Astrocyte (in vitro differentiated cells and primary cell): ENCODE measurements at regions not wholly inside any gene's neighbourhood (a gene's known extent, or its start where the extent isn't known, plus 50 kb on each side); places are given as distances from the start of the nearest gene placed in this dataset.
A peak's percentile ranks its signal among the peaks of the same experiment; 100 is the strongest.

Source experiments
- DNase-seq: peaks from one replicate; pipeline ENCODE4 v3.0.0-alpha.2; 2010; ENCODE audit warnings: low read depth
- FAIRE-seq: peaks from 2 replicates; lab custom pipeline; 2011; peaks lifted over from hg19 to GRCh38; lab: Jason Lieb, UNC
- H2AFZ ChIP-seq: 2 replicates; pipeline ENCODE4 v1.6.0; 2012; ENCODE audit warnings: low read depth, low read length, inconsistent platforms
- H3K27ac ChIP-seq: 2 replicates; pipeline ENCODE4 v1.5.1; 2011; ENCODE audit warnings: low read depth, low read length, inconsistent platforms
- H3K27me3 ChIP-seq: 2 replicates; pipeline ENCODE4 v1.6.0; 2011; ENCODE audit warnings: low read length, inconsistent platforms; ENCODE audit not compliant: insufficient read depth
- H3K36me3 ChIP-seq: 2 replicates; pipeline ENCODE4 v1.5.1; 2011; ENCODE audit warnings: low read length, inconsistent platforms; ENCODE audit not compliant: insufficient read depth
- H3K4me1 ChIP-seq: 2 replicates; pipeline ENCODE4 v1.5.1; 2011; ENCODE audit warnings: low read length, inconsistent platforms; ENCODE audit not compliant: insufficient read depth
- H3K4me2 ChIP-seq: 2 replicates; pipeline ENCODE4 v1.6.0; 2012; ENCODE audit warnings: low read length, inconsistent platforms
- H3K4me3 ChIP-seq: 2 replicates; pipeline ENCODE4 v1.5.1; 2011; ENCODE audit warnings: low read depth, mild to moderate bottlenecking, low read length, inconsistent platforms; ENCODE audit not compliant: insufficient read depth
- H3K79me2 ChIP-seq: 2 replicates; pipeline ENCODE4 v1.6.0; 2012; ENCODE audit warnings: mild to moderate bottlenecking, low read length, inconsistent platforms; ENCODE audit not compliant: insufficient read depth
- H3K9ac ChIP-seq: 2 replicates; pipeline ENCODE4 v1.6.0; 2012; ENCODE audit warnings: mild to moderate bottlenecking, low read length, inconsistent platforms
- H3K9me3 ChIP-seq: 2 replicates; pipeline ENCODE4 v1.5.1; 2012; ENCODE audit warnings: low read depth, mild to moderate bottlenecking, low read length, inconsistent platforms; ENCODE audit not compliant: insufficient read depth
- H4K20me1 ChIP-seq: 2 replicates; pipeline ENCODE4 v1.6.0; 2012; ENCODE audit warnings: low read length, inconsistent platforms; ENCODE audit not compliant: insufficient read depth
- H3K27ac Mint-ChIP-seq: one replicate; pipeline ENCODE4 v1.8.0; 2021; ENCODE audit warnings: mild to moderate bottlenecking, mixed read lengths; ENCODE audit not compliant: unreplicated experiment
- H3K27me3 Mint-ChIP-seq: one replicate; pipeline ENCODE4 v1.8.0; 2021; ENCODE audit warnings: low read depth, mixed read lengths; ENCODE audit not compliant: unreplicated experiment
- H3K36me3 Mint-ChIP-seq: one replicate; pipeline ENCODE4 v1.8.0; 2021; ENCODE audit warnings: low read depth, mixed read lengths; ENCODE audit not compliant: unreplicated experiment
- H3K4me1 Mint-ChIP-seq: one replicate; pipeline ENCODE4 v1.8.0; 2021; ENCODE audit warnings: low read depth, mixed read lengths; ENCODE audit not compliant: unreplicated experiment
- H3K4me3 Mint-ChIP-seq: one replicate; pipeline ENCODE4 v1.8.0; 2021; ENCODE audit warnings: mild to moderate bottlenecking, moderate library complexity, mixed read lengths; ENCODE audit not compliant: unreplicated experiment
- H3K9me3 Mint-ChIP-seq: one replicate; pipeline ENCODE4 v1.8.0; 2021; ENCODE audit warnings: mild to moderate bottlenecking, mixed read lengths; ENCODE audit not compliant: unreplicated experiment
- EZH2 ChIP-seq: IDR thresholded peaks from 2 replicates; pipeline ENCODE4 v1.6.1; 2012; ENCODE audit warnings: mild to moderate bottlenecking, low read length, inconsistent platforms; ENCODE audit not compliant: insufficient read depth
- TF ChIP-seq, protein P1 (sequence below): IDR thresholded peaks from 2 replicates; pipeline ENCODE4 v1.5.1; 2011; ENCODE audit warnings: low read depth, mild to moderate bottlenecking, inconsistent platforms, low read length, moderate library complexity; ENCODE audit not compliant: insufficient read depth

DNA sequence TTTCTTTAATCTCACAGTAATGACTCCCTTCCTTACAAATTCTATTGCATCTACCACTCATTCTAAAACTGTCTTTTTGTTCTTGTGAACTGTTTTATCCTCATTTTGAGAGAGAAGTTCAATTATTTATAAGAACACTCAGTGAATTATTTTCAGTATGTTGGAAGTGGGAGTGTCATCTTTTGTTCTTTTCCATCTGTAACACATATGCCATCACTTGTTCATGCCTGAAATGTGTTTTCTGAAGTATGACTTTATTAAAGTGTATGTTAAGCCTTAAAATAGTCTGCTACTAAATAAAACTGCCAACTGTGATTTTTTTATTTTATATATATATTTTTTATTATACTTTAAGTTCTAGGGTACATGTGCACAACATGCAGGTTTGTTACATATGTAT is 623.0 kb upstream of the CBLB start:
- no peak for FAIRE-seq
- H3K79me2 ChIP-seq: no peaks in the 10 kb centered on the region
- no peak overlapping the region for H3K9ac ChIP-seq
- Mint-ChIP-seq H3K4me1 (no peaks in the 10 kb centered on the region), H3K27ac (no peak overlapping the region), H3K9me3 (peaks cover 3% of the 10 kb centered on the region), H3K36me3 (no peaks in the 10 kb centered on the region), H3K27me3 (no peaks in the 10 kb centered on the region), H3K4me3 (no peak overlapping the region)
- H3K27me3 ChIP-seq: no peaks in the 10 kb centered on the region
- H2AFZ ChIP-seq: no peak overlapping the region
- no peak for TF ChIP-seq EZH2
- TF ChIP-seq, protein P1, sequence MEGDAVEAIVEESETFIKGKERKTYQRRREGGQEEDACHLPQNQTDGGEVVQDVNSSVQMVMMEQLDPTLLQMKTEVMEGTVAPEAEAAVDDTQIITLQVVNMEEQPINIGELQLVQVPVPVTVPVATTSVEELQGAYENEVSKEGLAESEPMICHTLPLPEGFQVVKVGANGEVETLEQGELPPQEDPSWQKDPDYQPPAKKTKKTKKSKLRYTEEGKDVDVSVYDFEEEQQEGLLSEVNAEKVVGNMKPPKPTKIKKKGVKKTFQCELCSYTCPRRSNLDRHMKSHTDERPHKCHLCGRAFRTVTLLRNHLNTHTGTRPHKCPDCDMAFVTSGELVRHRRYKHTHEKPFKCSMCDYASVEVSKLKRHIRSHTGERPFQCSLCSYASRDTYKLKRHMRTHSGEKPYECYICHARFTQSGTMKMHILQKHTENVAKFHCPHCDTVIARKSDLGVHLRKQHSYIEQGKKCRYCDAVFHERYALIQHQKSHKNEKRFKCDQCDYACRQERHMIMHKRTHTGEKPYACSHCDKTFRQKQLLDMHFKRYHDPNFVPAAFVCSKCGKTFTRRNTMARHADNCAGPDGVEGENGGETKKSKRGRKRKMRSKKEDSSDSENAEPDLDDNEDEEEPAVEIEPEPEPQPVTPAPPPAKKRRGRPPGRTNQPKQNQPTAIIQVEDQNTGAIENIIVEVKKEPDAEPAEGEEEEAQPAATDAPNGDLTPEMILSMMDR: no peak
- no peaks in the 10 kb centered on the region for H3K4me1 ChIP-seq
- no peaks in the 10 kb centered on the region for H4K20me1 ChIP-seq
- H3K4me3 ChIP-seq: no peak overlapping the region
- no peaks in the 10 kb centered on the region for H3K9me3 ChIP-seq
- H3K27ac ChIP-seq: no peak overlapping the region
- H3K36me3 ChIP-seq: no peaks in the 10 kb centered on the region
- H3K4me2 ChIP-seq: no peak overlapping the region
- no peak for DNase-seq

DNA sequence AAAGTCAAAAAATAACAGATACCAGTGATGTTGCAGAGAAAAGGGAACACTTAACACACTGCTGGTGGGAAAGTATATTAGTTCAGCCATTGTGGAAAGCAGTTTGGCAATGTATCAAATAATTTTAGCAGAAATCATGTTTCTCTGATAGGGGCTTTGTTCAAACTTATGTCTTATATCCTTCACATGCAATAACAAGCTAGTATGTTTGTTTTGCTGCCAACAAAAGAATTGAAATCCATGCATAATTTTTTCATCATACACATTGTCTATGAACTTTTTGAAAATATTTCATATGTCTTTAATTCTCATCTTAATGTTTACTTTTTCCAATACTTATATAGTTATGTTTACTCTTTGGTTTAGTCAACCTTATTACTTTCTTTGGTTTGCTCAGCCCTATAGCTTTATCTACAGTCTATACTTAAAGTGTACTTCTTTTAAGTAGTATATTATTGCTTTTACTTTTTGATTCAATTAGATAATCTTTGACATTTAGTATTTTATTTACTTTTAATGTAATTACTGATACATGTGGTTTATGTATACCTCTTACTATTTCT is 639.6 kb upstream of the CBLB start:
- Histone ChIP-seq H3K9me3 (no peaks in the 10 kb centered on the region), H3K4me3 (no peak overlapping the region), H4K20me1 (no peaks in the 10 kb centered on the region), H3K9ac (no peak overlapping the region), H3K27ac (no peak overlapping the region), H3K4me2 (no peak overlapping the region), H3K4me1 (no peaks in the 10 kb centered on the region), H3K79me2 (no peaks in the 10 kb centered on the region), H3K27me3 (no peaks in the 10 kb centered on the region), H3K36me3 (no peaks in the 10 kb centered on the region), H2AFZ (no peak overlapping the region)
- FAIRE-seq (no peak), DNase-seq (no peak)
- H3K4me3 Mint-ChIP-seq: no peak overlapping the region
- H3K27ac Mint-ChIP-seq: no peak overlapping the region
- no peaks in the 10 kb centered on the region for H3K36me3 Mint-ChIP-seq
- H3K9me3 Mint-ChIP-seq: peaks cover 4% of the 10 kb centered on the region
- no peaks in the 10 kb centered on the region for H3K27me3 Mint-ChIP-seq
- TF ChIP-seq, protein P1: no peak
- TF ChIP-seq EZH2: no peak
- peaks cover 1% of the 10 kb centered on the region for H3K4me1 Mint-ChIP-seq

DNA sequence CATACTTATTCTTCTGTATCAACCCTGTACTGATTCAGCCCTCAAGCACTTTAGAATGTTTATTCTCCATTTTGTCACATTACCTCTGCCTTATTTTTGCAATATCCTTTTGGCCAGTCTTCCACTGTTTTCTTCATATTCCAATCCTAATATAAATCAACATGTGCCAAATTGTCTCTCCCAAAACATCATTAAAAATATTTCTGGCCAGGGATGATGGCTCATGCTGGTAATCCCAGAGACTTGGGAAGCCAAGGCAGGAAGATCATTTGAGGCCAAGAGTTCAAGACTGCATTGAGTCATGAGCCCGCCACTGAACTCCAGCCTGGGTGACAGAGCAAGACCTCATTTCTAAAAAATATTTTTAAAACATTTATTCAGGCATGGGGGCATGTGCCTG is 641.4 kb upstream of the CBLB start:
- Histone ChIP-seq H4K20me1 (no peaks in the 10 kb centered on the region), H3K4me1 (no peaks in the 10 kb centered on the region), H3K27me3 (no peaks in the 10 kb centered on the region), H3K79me2 (no peaks in the 10 kb centered on the region), H2AFZ (no peak overlapping the region), H3K27ac (no peak overlapping the region), H3K4me2 (no peak overlapping the region), H3K4me3 (no peak overlapping the region), H3K9me3 (no peaks in the 10 kb centered on the region), H3K36me3 (no peaks in the 10 kb centered on the region), H3K9ac (no peak overlapping the region)
- H3K9me3 Mint-ChIP-seq: peaks cover 4% of the 10 kb centered on the region
- peaks cover 8% of the 10 kb centered on the region for H3K4me1 Mint-ChIP-seq
- no peak overlapping the region for H3K4me3 Mint-ChIP-seq
- TF ChIP-seq, protein P1: no peak
- no peak for TF ChIP-seq EZH2
- DNase-seq: no peak
- FAIRE-seq: peak; percentile 32
- no peak overlapping the region for H3K27ac Mint-ChIP-seq
- no peaks in the 10 kb centered on the region for H3K36me3 Mint-ChIP-seq
- no peaks in the 10 kb centered on the region for H3K27me3 Mint-ChIP-seq
